NOMO-1 treated with DMSO at 0.1 percent for 48 hours (cell line): ENCODE measurements at regions not wholly inside any gene's neighbourhood (a gene's known extent, or its start where the extent isn't known, plus 50 kb on each side); places are given as distances from the start of the nearest gene placed in this dataset.
A peak's percentile ranks its signal among the peaks of the same experiment; 100 is the strongest.
"Not testable (repeated sequence)": the region's sequence is repeated elsewhere in the genome, so short reads cannot be mapped to it uniquely, and the experiment has no call there.

Experiments used
- DNase-seq: peaks from one replicate; lab custom pipeline; 2025; ENCODE audit not compliant: unreplicated experiment; lab: John Stamatoyannopoulos, UW

DNA sequence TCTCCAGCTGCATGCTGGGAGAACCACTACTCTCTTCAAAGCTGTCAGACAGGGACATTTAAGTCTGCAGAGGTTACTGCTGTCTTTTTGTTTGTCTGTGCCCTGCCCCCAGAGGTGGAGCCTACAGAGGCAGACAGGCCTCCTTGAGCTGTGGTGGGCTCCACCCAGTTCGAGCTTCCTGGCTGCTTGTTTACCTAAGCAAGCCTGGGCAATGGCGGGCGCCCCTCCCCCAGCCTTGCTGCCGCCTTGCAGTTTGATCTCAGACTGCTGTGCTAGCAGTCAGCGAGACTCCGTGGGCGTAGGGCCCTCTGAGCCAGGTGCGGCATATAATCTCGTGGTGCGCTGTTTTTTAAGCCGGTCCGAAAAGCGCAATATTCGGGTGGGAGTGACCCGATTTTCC, 215.0 kb downstream of the STIM2 start:
- DNase-seq = not testable (repeated sequence)

DNA sequence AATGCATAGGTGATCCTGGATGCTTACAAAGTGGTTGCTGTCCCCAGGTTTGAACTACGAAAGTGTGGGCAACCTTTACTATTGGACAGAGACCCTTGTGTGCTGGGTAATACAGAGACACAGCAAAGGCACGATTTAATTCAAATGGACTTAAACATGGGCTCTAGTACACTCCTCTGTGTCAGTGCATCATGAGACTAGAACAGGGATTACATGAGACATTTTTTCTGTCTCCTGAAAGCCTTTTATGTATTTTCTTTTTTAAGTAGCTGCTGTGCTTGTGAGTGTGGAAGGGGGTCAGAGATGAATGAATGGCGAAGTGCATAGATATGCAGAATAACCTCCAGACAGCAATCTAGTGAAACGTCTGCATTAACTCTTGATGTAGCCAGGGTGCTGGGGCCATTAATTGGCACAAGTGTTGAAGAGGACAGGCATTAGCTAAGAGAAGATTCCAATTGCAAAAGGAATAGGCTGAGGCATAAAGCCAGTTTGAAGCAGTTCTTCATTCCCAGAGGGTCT, 218.4 kb downstream of the STIM2 start:
- DNase-seq = no peak

DNA sequence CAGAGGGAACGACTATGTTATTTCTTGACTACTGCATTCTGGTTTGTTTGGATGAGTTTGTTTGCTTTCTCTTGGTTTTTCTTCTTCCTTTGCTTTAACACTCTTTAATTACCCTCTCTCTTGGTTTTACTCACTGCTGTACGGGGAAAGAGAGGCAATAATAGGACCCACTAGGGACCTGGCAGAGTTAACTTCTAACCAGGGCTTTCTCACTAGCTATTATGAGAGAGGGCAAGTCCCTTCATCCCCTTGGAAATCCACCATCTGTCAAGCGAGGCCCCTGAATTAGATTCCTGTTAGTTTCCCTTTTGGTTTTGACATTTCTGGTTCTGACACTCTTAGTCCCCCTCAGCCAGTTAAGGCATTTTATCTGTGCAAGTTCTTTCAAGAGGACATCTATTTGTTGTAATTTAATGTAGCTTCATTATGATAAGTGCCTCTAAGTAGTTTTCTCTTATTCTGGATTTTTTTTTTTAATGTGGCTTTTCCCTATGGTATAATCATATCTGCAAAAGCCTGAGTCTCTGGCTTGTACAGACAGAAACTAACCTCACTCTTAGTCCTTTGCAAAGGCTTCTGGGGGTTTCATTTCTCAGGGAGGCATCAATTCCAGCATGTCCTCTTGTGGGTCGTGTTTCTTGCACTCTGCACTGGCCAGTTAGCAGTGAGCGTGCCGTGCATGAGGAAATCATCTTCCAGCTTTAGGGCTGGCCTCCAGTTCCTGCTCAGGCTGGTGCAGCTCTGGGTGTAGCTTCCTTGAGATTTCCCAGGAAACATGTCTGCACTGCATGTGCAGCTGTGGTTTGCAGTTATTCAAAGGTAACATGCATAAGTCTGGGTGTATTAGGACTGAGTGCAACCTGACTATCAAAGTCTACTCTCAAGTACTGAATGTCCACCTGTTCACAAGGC, 221.3 kb downstream of the STIM2 start:
- DNase-seq = no peak

DNA sequence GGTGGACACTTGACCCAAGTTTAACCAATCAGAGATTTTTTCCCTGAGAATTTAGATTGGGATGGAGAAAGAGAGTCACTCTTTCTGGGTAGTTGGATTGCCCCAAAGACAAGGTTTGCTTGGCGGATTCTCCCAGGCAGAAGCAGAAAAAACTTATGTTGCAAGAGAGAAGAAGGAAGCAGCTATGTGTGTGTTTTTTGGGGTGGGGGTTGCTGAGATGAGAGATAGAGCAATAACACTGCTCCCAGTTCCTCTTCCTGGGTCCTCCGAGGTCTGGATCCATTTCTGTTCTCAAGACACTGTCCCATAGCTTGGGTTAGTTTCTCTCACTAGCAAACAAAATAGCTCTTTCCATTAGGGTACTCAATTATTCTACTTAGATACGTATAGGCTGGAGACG, 222.1 kb downstream of the STIM2 start:
- DNase-seq = no peak

DNA sequence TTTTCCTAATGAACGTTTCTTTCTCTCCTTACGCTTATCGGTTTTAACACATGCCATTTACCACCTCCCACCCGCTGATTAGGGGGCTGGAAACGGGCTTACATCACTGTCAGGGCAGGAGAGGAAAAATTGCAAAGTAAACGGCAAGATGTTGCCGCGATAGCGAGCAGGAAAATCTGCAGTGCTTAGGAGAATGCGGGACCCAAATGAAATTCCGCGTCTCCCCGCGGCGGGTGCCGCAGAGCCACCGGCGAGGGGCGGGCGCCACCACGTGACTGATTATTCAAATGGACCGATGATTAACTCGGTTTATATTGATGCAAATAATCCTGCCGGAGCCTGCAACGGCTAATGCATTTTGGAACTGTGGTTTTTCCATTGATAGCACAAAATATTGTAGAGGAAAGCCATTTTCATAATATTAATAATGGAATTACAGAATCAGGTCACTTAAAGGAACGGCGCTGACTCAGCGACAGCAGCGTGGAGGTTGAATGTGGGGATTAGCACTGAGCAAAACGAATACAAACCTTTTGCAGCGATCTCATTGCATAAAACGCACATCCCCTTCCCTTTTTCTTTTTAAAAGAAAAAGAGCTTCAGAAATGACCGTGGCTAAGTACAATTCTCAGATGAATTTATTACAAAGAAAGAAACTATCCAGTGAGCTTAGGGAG, 224.2 kb downstream of the STIM2 start:
- no peak for DNase-seq

DNA sequence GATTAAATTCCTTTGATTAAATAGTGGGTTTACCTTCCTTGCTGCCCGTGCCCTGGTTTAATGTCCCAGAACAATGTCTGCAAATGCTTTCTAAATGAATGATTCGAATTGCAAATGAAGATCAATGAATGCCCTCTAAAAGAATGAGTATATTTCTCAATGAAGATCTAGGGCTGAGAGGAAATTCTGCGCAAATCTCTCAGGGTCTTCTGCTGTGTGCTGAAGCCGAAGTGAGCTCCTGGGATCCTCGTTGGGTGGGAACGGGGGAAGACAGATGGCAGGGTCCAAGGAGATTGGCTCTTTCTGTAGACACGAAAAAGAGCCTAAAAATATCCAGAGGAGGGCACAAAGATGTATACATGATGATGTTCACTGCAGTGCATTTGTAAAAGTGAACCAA, 224.8 kb downstream of the STIM2 start:
- no peak for DNase-seq

DNA sequence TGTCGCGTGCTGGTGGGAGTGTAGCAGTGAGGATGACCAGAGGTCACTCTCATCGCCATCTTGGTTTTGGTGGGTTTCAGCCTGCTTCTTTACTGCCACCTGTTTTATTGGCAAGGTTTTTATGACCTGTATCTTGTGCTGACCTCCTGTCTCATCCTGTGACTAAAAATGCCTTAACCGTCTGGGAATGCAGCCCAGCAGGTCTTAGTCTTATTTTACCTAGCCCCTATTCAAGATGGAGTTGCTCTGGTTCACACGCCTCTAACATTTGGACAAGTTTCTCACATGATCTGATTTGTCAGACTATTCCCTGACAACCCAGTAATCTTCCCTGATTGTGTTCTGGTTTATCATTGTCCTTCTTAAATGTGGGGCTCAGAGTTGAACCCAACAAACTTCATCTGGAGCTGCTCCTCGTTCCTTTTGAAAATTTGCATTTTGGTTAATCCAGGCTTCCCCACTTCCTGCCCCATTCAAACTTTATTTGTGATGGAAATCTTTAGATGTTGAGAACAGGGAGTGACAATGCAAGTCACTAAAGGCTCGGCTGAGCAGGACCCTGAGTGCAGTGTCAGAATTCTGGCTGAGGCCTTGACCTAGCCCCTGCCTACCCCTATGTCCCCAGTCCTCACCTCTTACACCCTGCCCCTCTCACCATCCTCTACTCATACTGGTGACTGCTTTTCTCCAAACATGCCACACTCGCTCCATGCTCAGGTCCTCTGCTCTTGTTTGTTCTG, 226.8 kb downstream of the STIM2 start:
- DNase-seq = no peak

DNA sequence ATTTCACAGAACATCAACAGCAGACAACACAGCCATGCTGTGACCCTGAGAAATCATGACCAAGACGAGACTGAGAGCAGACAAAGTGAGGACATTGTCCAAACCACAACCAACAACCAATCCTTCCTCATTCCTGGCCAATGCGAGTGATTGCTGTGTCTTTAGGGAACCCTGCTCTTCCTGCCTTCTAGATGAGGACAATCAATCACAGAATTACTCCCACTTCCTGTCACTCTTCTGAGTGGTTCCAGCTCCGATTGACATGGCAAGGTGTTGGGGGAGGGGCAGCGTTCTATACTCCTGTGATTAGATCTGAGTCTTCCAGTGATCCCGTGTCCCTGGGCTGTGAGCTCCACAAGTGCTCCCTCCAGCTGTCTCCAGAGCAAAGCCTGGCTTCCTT, 227.8 kb downstream of the STIM2 start:
- DNase-seq = peak; percentile 37

DNA sequence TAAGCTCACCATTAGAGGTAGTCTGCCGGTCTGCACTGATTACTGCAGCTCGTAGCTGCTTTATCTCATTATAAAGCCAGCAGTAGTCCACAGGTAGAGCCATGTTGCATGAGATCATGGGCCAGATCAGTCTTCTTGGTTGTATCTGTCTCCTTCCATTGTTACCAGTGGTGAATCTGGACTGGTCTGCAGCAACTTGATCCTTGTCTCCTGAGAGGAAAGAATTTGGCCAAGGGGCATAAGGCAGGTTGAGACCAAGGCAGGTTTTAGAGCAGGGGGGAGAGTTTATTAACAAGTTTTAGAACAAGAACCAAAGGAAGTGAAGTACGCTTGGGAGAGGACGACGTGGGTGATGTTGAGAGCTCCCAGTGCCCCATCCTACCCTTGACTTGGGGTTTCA, 228.5 kb downstream of the STIM2 start:
- DNase-seq = no peak

DNA sequence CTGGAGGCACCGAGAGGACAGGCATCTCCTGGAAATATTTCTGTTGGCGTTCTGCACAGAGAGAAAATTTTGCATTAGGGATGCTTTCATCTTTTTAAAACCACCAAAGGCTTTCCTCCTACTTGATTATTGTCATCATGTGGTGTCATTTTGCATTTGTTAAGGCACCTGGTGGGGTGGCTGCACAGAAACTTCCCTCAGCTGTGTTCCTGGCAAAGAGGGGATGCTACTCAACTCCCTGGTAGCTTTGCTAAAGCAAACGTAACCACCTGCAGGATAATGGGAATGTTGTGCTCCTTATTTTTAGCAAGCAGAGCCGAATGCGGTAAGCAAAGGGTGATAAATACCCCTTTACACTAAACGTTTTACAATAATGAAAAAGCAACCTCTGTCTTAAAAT, 229.8 kb downstream of the STIM2 start:
- DNase-seq = no peak

DNA sequence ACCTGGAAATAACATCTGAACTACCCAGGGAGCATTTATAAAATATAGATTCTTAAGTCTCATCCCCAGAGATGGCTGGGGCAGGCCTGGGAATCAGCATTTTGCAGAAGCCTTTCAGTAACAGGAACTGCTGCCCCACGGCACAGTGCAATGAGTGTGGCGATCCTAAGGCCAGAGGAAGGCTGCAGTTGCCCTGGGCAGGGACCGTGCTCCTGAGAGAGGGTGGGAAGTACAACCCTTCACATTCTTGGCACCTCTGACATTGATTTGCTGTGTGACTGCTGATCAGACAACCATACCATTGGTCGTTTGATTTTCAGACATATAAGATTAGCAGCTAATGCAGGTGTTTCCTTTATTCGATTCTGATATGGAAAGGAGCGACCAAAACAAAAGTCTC, 233.6 kb downstream of the STIM2 start:
- DNase-seq = no peak

DNA sequence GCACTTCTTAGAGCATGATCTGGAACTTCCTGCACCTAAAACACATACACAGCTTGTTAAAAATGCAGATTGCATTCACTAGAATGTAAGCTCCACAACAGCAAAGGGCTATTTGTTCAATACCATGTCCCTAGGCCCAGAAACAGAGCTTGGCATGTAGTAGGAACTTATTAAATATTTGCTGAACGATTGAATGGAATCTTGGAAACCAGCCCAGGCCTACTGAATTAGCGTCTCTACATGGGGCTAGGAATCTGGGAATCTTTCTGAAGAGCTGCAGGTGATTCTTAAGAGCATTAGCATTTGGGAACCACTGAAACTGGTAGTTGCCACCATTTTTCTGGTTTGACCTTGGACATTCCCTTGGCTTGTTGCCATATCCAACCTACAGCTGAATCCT, 234.1 kb downstream of the STIM2 start:
- no peak for DNase-seq

DNA sequence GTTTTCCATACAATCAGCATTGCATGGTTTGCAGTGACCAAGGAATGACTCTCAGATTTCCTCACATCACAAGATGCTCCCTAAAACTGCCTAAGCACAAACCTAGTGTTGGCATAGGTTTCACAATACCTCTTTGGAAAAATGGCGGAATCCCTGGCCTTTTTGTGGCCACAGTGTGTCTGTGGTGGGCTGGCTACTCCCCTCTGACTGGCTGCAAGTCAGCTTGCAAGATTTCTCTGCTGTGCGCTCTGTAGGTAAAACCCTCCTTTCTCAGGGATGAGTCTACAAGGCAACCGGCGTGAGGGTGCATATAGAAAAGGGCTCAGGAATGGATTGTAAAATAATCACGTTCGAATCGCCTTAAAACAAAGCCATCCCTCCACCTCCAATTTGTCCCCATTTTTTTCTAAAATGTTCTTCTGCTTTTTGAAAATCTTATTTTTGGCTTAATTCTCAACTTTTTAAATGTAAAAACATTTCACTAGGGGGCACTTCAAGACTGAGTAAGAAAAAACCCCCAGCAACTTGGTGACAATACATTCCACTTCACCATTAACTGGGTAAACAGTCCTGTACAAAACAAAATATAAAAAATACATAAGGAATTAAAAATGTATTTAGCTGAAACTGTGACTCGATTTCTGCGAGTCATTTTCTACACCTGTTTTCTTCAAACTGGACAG, 235.6 kb downstream of the STIM2 start:
- DNase-seq = no peak

DNA sequence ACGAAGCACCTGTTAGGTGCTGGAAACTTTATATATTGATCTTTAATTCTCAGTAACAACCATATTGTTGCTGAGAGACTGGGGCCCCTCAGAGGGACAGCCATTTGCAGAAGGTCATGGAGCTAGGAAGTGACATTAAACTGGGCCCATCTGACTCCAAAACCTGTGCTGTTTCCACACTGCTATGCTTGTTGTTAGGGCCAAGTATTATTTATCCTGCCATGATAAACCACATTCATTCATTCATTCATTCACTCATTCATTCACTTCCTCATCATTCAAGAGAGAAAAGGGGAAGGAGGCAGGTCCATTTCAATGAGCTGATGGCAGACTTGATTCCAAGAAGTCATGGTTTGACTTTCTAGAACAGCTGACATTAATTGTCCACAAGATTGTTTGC, 237.4 kb downstream of the STIM2 start:
- no peak for DNase-seq

DNA sequence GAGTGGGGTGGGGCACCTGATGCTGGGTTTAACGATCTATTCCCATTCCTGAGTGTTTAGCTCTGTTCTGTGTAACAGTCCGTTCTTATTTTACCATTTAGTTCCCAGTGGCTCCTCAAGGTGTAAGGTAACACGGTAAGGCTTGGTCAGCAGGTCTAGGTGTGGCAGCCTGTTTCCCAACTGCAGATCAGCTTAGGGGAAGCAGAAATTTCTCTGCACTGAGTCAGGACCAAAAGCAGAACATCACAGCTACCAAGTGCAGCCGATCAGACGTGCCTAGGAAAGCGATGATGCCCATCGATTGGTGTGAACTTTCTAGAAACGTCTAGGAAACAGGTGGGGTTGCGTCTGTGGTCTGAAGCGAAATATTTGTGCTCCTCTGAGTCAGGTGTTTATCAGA, 240.1 kb downstream of the STIM2 start:
- DNase-seq = no peak

DNA sequence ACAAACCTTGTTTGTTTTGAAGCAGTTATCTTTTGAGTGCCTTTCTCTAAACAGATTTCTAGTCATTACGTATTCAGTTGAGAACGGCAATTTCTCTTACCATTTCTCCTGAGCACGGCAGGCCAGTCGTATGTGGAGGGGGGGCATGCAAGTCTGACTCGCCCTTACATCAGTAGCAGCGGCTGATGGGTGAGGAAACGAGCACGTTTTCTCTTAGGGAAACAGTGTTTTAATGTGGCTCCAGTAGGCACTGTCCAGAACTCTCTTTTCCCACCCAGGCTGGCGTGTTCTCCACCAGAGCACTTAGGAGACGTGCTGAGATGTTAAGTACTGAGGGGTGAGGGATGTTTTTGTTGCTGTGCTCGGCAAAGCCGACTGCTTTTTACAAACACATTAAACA, 240.5 kb downstream of the STIM2 start:
- no peak for DNase-seq

DNA sequence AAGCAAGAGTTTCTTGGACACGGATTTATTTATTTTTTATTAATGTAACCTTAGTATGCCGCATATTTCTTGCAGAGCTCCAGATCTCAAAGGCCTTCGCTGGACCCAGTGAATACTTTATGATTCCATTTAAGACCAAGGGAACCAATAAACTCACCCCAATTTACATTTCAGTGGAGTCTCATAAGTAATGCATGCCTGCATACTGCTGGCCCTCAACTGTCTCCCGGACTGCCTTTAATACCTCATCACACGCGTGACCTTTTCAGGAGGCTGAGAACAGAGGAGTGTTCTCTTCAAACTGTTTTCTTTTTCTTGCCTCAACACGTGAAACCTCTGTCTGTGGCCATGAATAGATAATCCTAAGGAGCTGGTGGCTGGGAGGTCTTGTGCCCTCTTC, 240.9 kb downstream of the STIM2 start:
- DNase-seq = no peak

DNA sequence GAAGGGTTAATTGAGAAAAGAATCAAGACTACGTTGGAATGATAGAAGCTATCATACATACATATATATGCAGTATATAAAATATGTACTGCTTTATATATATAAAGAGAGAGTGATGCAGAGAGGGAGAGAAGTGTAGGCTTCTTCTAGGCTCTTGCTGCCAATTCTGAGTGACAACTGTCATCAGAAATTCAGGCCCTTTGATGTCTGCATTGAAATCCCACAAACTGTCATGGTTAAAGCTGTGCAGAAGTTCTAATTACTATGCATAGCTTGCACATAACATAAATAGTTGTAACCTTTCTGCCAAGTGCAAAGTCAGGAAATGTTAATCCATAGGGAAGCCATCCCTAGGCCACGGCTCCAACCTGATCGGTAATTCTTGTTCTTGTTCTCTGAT, 251.0 kb downstream of the STIM2 start:
- no peak for DNase-seq

DNA sequence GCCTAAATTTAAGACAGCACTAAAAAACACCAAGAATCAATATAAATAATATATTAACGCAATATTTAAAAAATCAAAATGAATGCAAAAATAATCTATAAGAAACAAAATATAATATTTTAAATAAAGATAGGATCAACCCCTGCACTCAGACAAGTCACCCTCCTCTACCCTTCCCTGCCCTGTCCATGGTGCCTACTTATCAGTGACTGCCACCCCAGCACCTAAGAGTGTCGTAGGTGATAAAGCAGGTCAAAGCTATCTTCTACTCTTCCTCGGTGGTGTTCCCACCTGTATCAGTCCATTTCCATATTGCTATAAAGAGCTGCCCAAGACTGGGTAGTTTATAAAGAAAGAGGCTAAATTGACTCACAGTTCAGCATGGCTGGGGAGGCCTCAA, 251.9 kb downstream of the STIM2 start:
- no peak for DNase-seq

DNA sequence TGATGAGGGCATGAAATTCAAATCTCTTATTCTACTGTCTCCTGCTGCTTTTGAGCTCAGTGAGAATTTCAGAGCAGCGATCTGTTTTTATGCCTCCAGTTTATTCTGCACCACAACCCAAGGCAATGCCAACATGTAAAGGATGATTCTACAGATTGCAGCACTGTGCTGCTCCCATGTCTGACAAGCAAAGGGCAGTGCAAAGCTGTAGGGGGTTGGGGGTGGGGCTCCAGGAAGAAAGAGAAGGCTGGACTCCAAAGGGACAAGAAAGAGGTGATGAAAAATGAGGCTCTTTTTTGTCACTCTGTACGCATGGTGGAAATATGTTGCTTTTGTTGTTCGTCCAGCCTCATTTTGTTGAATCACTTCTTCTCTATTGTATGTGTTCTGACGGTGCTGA, 254.6 kb downstream of the STIM2 start:
- no peak for DNase-seq

DNA sequence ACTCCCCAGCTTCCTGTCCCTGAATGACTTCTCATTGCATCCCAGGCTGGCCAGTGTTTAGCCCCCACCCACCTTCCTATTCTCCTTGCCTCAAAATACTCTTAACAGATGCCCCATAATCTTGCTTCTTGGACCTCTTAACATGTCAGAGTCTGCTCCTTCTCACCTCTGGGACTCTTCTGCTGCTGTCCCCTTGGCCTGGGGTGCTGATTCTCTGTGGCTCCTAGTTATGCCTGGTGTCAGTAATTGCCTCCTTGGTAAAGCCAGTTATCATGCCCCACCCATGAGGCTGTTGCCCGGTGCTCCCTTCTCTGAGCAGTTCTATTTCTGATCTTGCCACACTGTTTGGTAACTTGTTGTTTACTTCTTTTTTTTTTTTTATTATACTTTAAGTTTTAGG, 256.8 kb downstream of the STIM2 start:
- DNase-seq = no peak
